ENCODE measurements at regions not wholly inside any gene's neighbourhood (a gene's known extent, or its start where the extent isn't known, plus 50 kb on each side); places are given as distances from the start of the nearest gene placed in this dataset.

DNA sequence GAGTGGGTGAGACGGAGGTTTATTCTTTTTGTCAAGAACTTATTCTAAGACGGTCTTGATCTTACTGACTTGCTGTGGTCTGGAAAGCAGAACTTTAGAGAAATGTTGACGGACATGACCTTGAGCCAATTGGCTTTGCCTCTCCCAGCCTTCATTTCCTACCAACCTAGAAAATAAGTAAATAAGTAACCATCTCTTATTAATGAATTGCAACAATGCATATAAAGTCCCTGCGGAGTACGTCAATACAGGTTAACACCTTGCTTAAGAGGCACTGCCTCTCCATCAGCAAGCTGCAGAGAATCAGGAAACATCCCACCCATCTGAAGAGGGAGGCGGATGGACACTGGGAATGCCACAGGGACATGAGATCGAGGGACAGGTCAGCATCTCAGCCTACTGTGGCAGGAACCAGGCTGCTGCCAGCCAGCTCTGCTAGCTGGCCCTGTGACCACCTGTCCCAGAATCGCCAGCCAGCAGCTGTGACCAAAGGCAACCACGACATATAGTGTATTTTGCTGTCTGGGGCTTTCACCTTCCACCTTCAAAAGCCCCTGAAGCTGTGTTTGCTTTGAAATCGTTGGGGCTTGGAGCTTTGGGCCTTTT is 208.3 kb downstream of the BCL11B start:
- TF ChIP-seq POLR2A (IDR thresholded peaks at IDR 0.05; ENCODE audit: low read depth, low read length) (no peak), POLR2AphosphoS5 (IDR thresholded peaks at IDR 0.05; ENCODE audit: insufficient read depth, low read depth, low read length) (no peak), EZH2 (IDR thresholded peaks at IDR 0.05; ENCODE audit: borderline replicate concordance, low read depth, low read length, severe bottlenecking) (no peak), MYC (IDR thresholded peaks at IDR 0.05; ENCODE audit: low read depth, low read length) (no peak), FOS (IDR thresholded peaks at IDR 0.05; ENCODE audit: borderline replicate concordance, insufficient read depth, low read length) (no peak), JUN (IDR thresholded peaks at IDR 0.05; ENCODE audit: borderline replicate concordance, insufficient read depth, insufficient read length, low read depth) (no peak)
- TF ChIP-seq, protein P1, sequence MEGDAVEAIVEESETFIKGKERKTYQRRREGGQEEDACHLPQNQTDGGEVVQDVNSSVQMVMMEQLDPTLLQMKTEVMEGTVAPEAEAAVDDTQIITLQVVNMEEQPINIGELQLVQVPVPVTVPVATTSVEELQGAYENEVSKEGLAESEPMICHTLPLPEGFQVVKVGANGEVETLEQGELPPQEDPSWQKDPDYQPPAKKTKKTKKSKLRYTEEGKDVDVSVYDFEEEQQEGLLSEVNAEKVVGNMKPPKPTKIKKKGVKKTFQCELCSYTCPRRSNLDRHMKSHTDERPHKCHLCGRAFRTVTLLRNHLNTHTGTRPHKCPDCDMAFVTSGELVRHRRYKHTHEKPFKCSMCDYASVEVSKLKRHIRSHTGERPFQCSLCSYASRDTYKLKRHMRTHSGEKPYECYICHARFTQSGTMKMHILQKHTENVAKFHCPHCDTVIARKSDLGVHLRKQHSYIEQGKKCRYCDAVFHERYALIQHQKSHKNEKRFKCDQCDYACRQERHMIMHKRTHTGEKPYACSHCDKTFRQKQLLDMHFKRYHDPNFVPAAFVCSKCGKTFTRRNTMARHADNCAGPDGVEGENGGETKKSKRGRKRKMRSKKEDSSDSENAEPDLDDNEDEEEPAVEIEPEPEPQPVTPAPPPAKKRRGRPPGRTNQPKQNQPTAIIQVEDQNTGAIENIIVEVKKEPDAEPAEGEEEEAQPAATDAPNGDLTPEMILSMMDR (IDR thresholded peaks at IDR 0.05; ENCODE audit: extremely low read depth in 1 of 2, insufficient read depth in 1 of 2, low read depth in 1 of 2, low read length in 2 of 2), result no peak
